LNCAP (cell line): ENCODE measurements at regions not wholly inside any gene's neighbourhood (a gene's known extent, or its start where the extent isn't known, plus 50 kb on each side); places are given as distances from the start of the nearest gene placed in this dataset.

Source experiments
- CTCF ChIP-seq: fragments of 450-650 bp; IDR thresholded peaks from 2 replicates; pipeline ENCODE4 v1.5.1; 2017; ENCODE audit warnings: mild to moderate bottlenecking

- no peak for TF ChIP-seq CTCF
These were observed 952.0 kb upstream of the USP15 start for GRCh38 chr12:61308220-61308619.

DNA sequence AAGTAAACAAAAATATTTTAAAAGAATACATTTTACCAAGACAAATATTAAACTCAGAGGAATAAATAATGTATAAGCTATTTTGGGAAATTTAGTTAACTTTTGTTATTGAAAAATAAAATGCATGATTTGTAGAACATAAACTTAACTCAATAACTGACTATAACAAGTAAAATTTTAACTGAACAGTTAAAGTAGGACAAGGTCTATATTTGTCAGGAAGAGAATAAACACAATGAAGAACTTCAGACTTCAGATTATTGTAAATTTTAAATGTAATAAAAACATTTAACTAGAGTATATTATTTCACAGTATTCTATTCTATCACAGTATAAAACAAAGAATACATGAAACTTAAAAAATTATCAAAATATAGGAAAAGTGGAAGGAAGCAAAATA, 948.8 kb upstream of the USP15 start:
- TF ChIP-seq CTCF: no peak

- TF ChIP-seq CTCF: no peak
These were observed 911.3 kb upstream of the USP15 start for GRCh38 chr12:61348871-61349270.

DNA sequence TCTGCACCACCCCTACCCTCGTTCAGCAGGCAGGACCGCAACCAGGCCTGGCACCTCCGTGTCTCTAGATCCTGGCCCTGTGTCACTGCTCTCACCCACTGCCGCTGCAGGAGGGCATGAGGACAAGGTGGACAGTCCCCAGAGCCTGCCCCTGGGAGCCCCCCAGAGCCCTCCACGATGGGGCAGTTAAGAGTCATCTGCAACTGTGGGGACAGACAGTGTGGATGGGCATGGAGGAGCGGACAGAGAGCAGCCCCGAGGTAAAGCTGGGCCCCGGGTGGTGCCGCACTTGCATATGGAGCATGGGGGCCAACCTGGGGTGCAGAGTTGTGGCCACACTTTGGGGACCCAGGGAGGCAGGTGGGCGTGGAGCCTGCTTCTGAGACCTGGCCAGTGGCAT, 905.1 kb upstream of the USP15 start:
- TF ChIP-seq CTCF: no peak

GRCh38 chr12:61356485-61356884, 903.7 kb upstream of the USP15 start:
- no peak for TF ChIP-seq CTCF

GRCh38 chr12:61357496-61357895, 902.7 kb upstream of the USP15 start:
- TF ChIP-seq CTCF: no peak

GRCh38 chr12:61362037-61362436, 898.2 kb upstream of the USP15 start:
- TF ChIP-seq CTCF: no peak

- no peak for TF ChIP-seq CTCF
These were observed 895.2 kb upstream of the USP15 start for GRCh38 chr12:61365001-61365400.
